ENCODE measurements at regions not wholly inside any gene's neighbourhood (a gene's known extent, or its start where the extent isn't known, plus 50 kb on each side); places are given as distances from the start of the nearest gene placed in this dataset.
A peak's percentile ranks its signal among the peaks of the same experiment; 100 is the strongest.

- no peak for DNase-seq (ENCODE audit: low spot score in 2 of 2)
- no peak overlapping the region for H3K27ac ChIP-seq
- no peaks in the 10 kb centered on the region for H3K9me3 ChIP-seq
- no peak overlapping the region for H3K4me3 ChIP-seq
- peaks cover 0 to 27% (median 3%) of the 10 kb centered on the region in 4 donors for H3K4me1 ChIP-seq
- TF ChIP-seq POLR2A (IDR thresholded peaks at IDR 0.05) (no peak), CTCF (IDR thresholded peaks at IDR 0.05) (no peak), EP300 (IDR thresholded peaks at IDR 0.05) (no peak)
- H3K36me3 ChIP-seq = no peaks in the 10 kb centered on the region
- H3K27me3 ChIP-seq = no peaks in the 10 kb centered on the region
- 80 to 94% methylated on average over 1 of the region's 1 CpG for WGBS, 2 donors
Observed at GRCh38 chr6:100179576-100179975, 185.6 kb upstream of the MCHR2 start.

- H3K4me3 ChIP-seq = no peak overlapping the region
- H3K27ac ChIP-seq = no peak overlapping the region
- no peaks in the 10 kb centered on the region for H3K9me3 ChIP-seq
- no peak for DNase-seq (ENCODE audit: low spot score in 2 of 2)
- 19 to 20% methylated on average over 1 of the region's 1 CpG for WGBS, 2 donors
- peaks cover 0 to 27% (median 3%) of the 10 kb centered on the region in 4 donors for H3K4me1 ChIP-seq
- H3K36me3 ChIP-seq = no peaks in the 10 kb centered on the region
- TF ChIP-seq POLR2A (IDR thresholded peaks at IDR 0.05) (no peak), EP300 (IDR thresholded peaks at IDR 0.05) (no peak), CTCF (IDR thresholded peaks at IDR 0.05) (no peak)
- no peaks in the 10 kb centered on the region for H3K27me3 ChIP-seq
Observed at GRCh38 chr6:100177956-100178355, 183.9 kb upstream of the MCHR2 start.

- Histone ChIP-seq H3K9me3 (no peaks in the 10 kb centered on the region), H3K4me3 (no peak overlapping the region), H3K27me3 (no peaks in the 10 kb centered on the region), H3K36me3 (no peaks in the 10 kb centered on the region), H3K27ac (peak overlapping the region in 1 of 4 donors; percentile 13), H3K4me1 (peaks cover 0 to 27% (median 3%) of the 10 kb centered on the region in 4 donors)
- TF ChIP-seq EP300 (IDR thresholded peaks at IDR 0.05) (no peak), CTCF (IDR thresholded peaks at IDR 0.05) (no peak), POLR2A (IDR thresholded peaks at IDR 0.05) (no peak)
- 65 to 74% methylated on average over 4 of the region's 4 CpGs for WGBS, 2 donors
- no peak for DNase-seq (ENCODE audit: low spot score in 2 of 2)
Observed at GRCh38 chr6:100176951-100177710, 183.1 kb upstream of the MCHR2 start.

- H3K9me3 ChIP-seq = no peaks in the 10 kb centered on the region
- peak in 1 of 2 donors; percentile 47 for DNase-seq (ENCODE audit: low spot score in 2 of 2)
- peak in 4 of 5 experiments; percentile 14 to 29 (median 22) for TF ChIP-seq CTCF (IDR thresholded peaks at IDR 0.05)
- TF ChIP-seq EP300 (IDR thresholded peaks at IDR 0.05) = no peak
- H3K4me1 ChIP-seq = peaks cover 0 to 27% (median 3%) of the 10 kb centered on the region in 4 donors
- H3K4me3 ChIP-seq = no peak overlapping the region
- WGBS, 2 donors = 27 to 36% methylated on average over 6 of the region's 6 CpGs
- H3K27ac ChIP-seq = peak overlapping the region in 1 of 4 donors; percentile 13
- no peaks in the 10 kb centered on the region for H3K36me3 ChIP-seq
- H3K27me3 ChIP-seq = no peaks in the 10 kb centered on the region
Observed at GRCh38 chr6:100176311-100176950, 182.4 kb upstream of the MCHR2 start.

GRCh38 chr6:100175814-100176310 is 181.8 kb upstream of the MCHR2 start:
- Histone ChIP-seq H3K27ac (no peak overlapping the region), H3K4me3 (no peak overlapping the region), H3K27me3 (no peaks in the 10 kb centered on the region), H3K36me3 (no peaks in the 10 kb centered on the region), H3K9me3 (no peaks in the 10 kb centered on the region), H3K4me1 (peaks cover 0 to 27% (median 3%) of the 10 kb centered on the region in 4 donors)
- peak in 1 of 2 donors; percentile 32 for TF ChIP-seq EP300 (IDR thresholded peaks at IDR 0.05)
- TF ChIP-seq CTCF (IDR thresholded peaks at IDR 0.05) = no peak
- DNase-seq (ENCODE audit: low spot score in 2 of 2) = peak in 1 of 2 donors; percentile 44
- WGBS, 2 donors = 32 to 45% methylated on average over 1 of the region's 1 CpG

Data from tibial nerve (tissue), 4 donors.